NCI-H748 (cell line): ENCODE measurements at regions not wholly inside any gene's neighbourhood (a gene's known extent, or its start where the extent isn't known, plus 50 kb on each side); places are given as distances from the start of the nearest gene placed in this dataset.
"Not testable (repeated sequence)": the region's sequence is repeated elsewhere in the genome, so short reads cannot be mapped to it uniquely, and the experiment has no call there.

ENCODE experiments used
- DNase-seq: peaks from one replicate; lab custom pipeline; 2025; ENCODE audit not compliant: unreplicated experiment; lab: John Stamatoyannopoulos, UW

DNA sequence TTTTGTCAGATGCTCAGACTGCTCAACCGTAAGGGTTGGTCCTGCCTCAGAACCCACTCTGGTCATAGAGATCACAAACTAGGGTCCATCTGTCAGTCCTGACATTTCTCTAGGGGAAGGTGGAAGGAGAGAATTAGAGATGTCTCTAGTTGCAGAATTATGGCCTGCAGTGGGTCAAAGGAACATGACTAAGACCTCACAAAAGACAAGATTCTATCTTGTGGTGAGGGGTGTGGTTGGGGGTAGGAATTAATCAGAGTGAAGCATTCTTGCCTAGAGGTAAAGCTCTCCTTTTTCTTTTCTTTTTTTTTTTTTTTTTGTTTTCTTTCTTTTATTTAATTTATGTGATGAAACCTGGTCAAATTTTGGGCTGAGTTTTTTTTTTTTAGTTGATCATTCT is 558.1 kb downstream of the CD109 start:
- DNase-seq, result not testable (repeated sequence)

DNA sequence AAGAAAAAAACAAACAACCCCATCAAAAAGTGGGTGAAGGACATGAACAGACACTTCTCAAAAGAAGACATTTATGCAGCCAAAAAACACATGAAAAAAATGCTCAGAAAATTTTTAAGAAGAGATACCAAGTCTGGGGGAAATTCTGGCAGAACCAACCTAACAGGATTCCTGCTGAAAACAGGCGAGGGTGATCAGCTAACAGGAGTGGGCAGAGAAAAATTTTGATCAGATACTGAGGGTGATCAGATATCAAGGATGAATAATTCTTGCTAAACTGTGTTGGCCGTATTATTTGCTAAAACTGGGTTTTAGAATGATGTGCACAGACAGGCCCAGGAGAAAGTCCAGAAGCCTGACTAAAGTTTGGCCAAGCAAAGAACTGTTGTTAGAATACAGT is 557.3 kb downstream of the CD109 start:
- no peak for DNase-seq

DNA sequence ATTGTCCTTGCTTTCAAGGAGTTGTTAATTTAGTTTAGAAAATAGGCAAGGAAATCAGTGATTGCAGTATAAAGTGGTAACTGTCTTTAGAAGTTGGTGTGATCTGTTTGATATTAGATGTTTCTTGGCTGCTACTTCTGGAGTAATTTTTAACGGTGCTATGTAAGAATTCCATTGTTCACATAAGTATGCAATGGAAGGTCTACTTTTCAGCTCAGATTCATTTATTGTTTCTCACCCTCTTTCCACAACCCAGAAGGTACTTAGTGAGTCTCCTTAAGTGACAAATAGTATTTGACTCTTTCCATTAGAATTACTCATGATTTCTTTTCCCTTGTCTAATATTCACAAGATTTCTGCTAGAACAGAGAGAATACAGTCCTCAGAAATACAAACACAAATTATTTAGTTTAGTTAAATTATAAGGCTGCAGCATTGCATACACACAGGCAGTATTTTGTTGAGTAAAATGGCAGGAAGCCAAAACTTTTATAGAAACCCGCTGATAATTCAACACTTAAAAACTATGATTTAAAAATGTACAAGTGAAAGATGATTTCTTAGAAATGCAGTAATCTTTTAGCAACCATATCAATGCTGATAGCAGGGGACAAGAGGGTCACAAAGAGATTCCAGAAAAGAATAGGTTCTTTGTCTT is 554.3 kb downstream of the CD109 start:
- DNase-seq, result no peak

DNA sequence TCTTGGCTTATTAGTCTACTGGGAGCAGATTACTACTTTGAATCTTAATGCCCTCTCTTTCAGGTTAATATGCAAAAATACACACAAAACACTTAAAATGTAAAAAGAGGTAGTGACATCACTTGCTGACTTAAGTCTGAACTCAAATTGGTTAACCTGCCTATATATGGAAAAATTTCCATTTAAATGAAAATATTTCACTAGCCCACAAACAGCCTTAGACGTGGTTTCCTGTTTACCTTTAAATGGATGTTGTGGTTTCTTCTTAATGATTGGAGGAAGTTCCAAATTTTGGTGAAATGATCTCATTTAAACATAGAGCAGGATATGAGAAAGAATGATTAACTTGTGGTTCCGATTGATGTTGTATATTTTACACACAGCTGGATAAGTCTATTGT is 553.7 kb downstream of the CD109 start:
- no peak for DNase-seq

DNA sequence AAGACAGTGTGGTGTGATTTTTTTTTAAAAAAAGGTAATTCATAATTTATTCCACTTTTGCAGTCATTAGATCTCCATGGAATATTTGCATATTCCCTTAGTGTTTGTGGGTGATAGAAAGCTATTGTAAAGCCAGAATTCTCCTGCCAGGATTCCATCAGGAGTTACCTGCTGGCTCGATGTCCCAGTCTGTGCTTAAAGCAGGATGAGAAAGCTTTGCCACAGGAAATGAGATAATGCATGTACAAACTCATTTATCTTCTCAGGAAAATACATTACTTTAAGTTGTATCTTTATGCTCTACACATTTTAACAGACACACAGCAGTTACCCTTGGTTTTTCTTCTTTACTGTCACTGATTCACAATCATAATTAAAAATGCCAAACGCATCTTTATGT is 553.0 kb downstream of the CD109 start:
- DNase-seq, result no peak

DNA sequence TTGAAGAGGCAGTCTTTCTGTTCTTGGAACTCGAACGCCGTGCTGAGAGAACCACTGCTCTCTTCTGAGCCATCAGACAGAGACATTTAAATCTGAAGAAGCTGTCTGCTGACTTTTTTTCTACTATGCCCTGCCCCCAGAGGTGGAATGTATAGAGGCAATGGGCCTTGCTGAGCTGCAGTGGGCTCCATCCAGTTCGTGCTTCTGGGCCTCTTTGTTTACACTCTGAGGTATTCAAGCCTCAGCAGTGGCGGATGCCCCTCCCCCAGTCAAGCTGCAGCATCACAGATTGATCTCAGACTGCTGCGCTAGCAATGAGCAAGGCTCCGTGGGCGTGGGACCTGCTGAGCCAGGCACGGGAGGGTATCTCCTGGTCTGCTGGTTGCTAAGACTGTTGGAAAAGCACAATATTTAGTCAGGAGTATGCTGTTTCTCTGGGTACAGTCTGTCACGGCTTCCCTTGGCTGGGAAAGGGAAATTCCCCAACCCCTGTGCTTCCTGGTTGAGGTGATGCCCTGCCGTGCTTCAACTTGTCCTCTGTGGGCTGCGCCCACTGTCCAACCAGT is 526.8 kb downstream of the CD109 start:
- peak; percentile 17 for DNase-seq

DNA sequence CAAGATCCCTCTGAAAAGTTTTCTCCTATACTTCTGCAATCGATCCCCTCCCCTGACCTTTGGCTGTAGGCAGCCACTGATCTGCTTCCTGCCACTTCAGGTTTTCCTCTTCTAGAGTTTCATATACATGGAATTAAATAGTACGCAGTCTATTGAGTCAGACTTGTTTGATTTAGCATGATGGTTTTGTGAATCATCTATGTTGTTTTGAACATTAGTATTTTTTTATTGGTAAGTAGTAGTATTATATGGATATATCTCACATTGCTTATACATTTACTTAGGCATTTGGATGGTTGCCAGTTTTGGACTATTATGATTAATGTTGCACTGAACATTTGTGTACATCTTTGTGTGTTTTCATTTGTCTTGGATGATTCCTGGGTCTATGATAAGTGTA is 518.0 kb downstream of the CD109 start:
- DNase-seq, result no peak

DNA sequence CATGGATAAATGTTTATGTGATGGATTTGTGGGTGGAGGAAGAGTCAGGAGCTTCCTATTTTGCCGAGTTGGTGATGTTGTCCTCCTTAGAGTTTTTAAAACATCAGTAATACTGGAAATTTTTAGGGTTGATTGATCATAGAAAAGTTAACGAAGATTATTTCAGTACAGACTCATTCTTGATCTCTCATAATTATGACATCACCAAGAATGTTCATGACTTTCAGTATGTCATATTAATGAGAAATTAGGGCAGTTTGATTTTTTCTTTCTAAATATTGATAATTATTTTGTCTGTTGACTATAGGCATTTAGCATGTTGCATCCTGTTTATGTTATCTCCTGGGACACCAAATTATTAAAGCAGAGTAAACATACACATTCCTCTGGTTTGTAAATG is 512.2 kb downstream of the CD109 start:
- no peak for DNase-seq

DNA sequence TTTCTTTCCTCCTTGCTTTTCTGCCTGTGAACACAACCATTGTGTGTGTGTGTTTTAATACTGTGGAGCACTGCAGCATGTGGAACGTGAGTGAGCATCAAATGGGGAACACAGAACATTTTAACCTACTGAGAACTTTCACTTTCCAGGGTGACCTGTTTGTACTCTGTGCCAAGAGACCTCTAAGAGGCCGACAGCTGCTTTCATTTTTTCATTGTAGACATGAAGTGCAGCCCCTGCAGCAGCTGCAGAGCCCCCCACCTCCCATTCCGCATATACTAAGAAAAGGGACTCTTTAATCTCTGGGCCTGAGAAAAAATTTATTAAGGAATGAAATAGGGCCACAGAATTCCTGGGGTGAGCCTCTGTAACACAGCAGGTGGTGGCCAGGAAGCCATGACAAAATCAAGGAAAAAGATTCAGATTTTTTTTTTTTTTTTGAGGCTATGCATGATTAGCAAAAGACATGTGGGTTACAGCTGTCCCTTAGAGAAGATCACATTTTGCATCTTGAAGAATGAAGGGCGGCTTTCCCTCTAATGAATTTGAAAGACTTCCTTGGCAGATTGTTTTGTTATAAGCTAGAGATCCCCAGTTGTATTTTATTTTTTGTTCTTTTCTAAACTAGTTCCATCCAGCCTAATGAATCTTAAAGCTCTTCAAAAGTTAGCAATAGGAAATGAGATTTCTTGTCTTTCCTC is 503.4 kb downstream of the CD109 start:
- no peak for DNase-seq

DNA sequence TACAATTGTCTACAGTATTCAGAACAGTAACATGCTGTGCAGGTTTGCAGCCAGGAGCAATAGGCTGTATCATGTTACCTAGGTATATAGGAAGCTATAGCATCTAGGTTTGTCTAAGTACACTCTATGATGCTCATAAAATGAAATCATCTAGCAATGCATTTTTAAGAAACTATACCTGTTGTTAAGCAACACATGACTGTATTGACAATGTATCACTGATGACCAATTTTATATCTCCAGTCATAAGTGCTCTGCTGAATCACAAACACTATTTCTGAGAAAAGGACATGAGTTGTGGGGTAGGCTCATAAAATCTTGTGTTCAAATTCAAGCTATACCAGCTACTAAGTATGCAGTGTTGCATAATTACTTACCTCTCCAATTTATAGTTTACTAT is 501.3 kb downstream of the CD109 start:
- no peak for DNase-seq

DNA sequence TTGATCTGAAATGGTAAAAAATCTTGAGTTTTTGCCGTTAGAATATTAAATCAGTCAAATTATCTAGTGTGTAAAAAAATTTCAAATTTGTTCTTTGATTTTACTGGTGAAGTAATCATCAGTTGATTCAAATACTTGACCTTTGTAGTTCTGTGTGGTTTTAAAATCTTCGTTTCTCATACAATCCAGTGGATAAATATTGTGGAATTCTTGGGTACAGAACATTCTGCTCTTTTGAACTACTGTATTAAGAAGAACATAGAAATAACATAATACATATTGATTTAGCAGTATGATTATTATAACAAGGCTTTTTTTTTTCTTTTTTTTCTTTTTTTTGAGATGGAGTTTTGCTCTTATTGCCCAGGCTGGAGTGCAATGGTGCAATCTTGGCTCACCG is 491.8 kb downstream of the CD109 start:
- DNase-seq, result no peak

DNA sequence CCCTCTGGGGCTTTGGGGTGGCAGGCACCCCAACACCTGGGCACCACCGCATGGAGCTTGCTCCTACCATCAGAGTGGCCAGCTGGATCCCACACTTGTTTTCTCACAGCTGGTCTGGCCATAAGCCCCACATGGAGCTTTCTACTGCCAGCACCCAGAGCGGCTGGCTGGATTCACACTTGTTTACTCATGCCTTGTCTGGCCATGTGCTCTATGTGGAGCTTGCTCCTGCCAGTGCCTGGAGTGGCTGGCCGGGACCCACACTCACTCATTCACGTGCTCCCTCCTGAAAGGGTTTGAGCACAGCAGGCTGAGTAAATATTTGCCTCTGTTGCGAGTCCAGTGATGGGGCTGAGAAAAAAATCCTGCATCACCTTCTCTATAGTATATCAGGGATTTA is 487.0 kb downstream of the CD109 start:
- DNase-seq, result no peak

DNA sequence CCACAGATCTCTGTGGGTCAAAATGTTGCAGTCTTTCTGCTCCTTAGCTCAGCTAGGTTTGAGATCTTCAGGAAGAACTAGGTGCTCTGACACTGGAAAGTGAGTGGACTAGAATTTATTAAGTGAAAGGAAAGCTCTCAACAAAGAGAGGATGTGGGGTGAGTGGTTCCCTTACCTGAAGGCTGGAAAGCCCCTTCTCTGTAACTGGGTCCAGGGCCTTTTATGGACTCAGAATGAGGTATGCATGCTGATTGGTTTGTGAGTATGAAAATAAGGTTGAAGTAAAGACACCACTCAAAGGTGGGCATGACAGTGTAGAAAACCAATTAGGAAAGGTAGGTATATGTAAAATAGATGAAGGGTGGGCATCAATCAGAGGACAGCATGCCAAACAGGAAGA is 485.5 kb downstream of the CD109 start:
- DNase-seq, result no peak

DNA sequence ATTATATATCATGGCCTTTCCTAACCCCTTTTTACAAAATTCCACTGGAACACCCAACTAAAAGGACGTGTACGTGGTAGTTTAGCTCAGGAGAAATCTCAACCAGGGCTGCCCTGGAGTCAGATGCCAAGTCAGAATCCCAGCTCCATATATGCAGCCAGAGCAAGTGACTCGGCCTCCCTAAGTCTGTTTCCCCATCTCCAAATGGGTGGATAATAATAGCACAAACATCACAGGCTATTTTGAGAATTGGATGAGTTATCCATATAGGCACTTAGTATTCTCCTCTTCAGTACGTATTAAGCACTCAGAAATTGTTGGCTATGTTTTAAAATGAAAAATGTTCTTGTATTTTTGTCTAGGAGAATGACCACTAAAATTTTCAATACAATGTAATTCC is 481.5 kb downstream of the CD109 start:
- DNase-seq, result no peak

DNA sequence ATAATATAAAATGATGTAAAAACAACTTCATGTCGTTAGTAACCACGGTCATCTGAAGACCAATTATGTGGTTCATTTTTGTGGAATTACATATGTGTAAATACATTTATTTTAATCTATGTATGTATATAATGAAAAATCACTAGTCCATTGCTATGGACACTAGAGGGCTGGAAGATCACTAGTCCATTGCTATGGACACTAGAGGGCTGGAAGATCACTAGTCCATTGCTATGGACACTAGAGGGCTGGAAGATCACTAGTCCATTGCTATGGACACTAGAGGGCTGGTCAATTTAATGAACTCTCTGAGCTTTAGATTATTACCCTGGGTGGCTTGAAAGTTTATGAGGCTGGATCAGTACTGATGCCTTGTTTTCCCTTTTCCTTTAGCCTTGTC is 474.5 kb downstream of the CD109 start:
- DNase-seq, result not testable (repeated sequence)

DNA sequence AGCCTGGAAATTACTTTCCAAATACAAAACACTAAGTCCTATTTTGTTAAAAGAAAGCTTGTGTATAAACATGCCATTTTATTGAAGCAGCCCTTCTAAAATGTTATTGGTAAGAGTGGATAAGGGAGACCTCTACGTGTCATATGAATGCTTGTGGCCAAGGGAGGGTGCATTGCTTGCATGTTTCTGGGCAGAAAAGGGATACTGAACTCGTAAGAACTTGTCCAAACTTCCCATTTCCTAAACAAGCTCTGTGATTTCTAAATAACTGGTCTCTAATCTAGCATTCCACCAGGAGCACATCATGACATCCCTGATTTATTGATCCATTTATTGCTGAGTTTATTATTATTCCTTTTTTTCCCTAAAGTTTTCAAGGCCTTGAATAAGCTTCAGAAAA is 474.1 kb downstream of the CD109 start:
- DNase-seq, result no peak

DNA sequence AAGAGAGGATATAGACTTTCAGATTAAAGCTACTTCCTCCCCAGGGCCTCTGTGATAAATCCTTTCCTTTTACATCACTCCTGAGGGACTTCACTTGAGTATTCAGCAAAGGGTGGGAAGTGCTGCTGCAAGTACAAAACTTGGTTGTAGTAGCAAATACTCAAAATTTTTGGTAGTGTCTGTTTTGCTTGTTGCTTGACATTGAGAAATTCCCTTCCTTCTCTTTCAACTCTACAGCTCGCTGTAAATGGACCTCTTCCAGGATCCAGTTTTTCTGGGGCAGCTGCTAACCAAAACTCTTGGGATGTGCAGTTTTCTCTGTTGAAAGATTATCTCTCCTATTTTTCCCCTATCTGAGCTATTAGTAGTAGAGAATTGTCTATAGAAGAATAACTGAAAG is 472.0 kb downstream of the CD109 start:
- DNase-seq, result no peak

DNA sequence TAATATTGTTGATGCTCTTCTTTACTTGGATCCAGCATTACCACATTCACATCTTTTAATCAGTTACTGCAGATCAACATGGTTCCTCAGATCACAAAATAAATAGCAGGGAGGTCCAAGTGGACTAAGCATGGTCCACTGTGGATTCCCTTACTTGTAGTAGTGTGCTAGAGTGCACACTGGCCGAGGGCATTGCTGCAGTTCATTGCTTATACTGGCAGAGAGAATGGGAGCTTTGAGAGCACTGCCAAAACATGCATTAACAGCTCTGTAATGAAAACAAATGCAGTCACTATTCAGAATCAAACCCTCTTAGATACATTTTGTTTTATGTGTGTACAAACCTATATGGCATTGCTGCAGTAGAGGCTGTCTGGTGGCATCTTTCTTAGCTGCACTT is 471.5 kb downstream of the CD109 start:
- no peak for DNase-seq

DNA sequence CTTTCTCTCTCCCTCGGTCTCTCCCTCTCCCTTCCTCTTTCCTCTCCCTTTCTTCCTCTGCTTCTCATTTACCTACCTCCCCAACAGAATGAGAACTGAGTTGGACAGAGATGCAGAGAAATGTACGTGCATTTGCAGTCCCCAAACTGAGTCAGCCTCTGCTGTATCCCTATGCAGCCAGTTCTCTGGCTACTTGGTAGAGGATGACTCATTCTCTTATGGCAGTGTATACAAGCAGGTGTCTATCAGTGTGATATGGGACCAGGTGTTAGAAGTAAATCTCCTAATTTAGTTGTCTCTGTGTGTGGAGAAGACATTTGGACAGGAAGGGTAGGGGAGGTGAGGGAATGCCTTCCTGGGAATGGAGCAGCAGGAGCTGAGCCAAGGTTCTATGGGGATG is 470.8 kb downstream of the CD109 start:
- no peak for DNase-seq

DNA sequence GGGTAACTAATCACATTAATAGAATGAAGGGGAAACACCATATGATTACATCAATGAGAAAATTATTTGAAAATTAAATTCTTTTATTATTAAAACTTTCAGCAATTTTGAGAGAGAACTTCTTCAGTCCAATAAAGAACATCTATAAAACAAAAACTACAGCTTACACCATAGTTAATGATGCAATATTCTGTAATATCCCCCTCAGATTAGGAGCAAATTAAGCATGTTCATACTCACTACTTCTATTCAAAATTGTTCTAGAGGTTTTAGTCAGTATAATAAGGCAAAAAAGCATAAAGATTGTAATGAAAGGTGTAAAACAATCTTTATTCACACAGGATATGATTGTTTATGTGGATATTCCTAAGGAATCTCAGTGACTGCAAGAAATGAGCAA is 465.4 kb downstream of the CD109 start:
- no peak for DNase-seq

DNA sequence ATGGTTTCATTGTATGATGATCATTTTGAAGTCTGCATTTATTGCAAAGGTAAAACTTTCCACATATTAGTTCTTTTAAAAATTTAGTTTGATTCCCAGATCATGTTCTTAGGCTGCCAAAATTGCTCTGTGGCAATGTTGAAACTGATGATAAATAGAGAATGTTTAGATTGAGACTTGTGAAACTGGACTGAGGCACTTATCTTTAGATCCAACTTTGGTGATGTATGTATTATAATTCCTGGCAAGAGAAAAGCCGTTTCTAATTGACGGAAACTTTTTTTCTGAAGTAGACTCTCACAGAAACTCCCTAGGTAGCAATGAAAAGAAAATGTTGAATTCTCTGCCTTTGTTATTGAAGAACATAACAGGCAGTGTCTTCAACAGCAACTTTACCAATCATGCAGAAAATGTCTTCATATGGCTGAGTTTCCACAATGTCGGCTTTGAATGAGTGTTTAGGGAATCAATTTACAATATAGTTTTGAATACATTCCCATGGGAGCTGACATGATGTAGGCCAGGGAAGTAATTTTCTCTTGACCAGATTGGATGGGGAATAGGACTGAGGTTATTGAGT is 456.2 kb downstream of the CD109 start:
- no peak for DNase-seq

DNA sequence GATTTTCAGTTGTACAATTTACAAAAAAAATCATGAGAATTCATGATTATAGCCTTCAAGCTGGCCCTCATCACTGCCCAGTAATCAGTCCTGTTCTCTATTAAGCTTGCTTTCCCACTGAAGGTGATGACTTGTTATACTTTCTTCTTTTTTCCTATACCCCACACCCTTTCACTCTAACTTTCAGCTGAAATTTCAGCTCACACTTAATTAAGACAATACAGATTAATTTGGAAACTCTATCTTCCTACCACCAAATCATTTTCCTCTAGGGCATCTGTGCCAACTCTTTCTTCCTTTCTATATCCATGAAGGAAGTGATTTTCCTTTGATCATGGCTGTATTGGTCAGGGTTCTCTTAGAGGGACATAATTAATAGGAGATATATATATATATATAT is 449.9 kb downstream of the CD109 start:
- DNase-seq, result no peak
